Heart left ventricle (tissue), 16 donors: ENCODE measurements at regions not wholly inside any gene's neighbourhood (a gene's known extent, or its start where the extent isn't known, plus 50 kb on each side); places are given as distances from the start of the nearest gene placed in this dataset.
A peak's percentile ranks its signal among the peaks of the same experiment; 100 is the strongest.

Experiments
- ATAC-seq, 4 donors: fragments of 200-7000 bp; cut with Tn5 transposase; one replicate each; pipeline ENCODE4 v1.9.1; 2020 to 2022; ENCODE audit warnings: moderate library complexity in 4 of 4, mild to moderate bottlenecking in 3 of 4, moderate number of reproducible peaks in 1 of 4
- DNase-seq, 5 donors: peaks; one replicate each; pipeline ENCODE4 v3.0.0-alpha.2; 2020
- H3K27ac ChIP-seq, 12 donors: fragments of 200-600 bp; sonication (generic) in 4 of 12; one replicate each; pipeline versions ENCODE4 v1.5.0 to v1.8.0; 2016 to 2022; ENCODE audit warnings: mild to moderate bottlenecking in 2 of 12
- H3K27me3 ChIP-seq, 9 donors: fragments of 200-600 bp; sonication (generic) in 2 of 9; one replicate each; pipeline versions ENCODE4 v1.5.1 to v1.8.0; 2016 to 2022; ENCODE audit warnings: mild to moderate bottlenecking in 3 of 9
- H3K36me3 ChIP-seq, 9 donors: fragments of 200-600 bp; sonication (generic) in 2 of 9; one replicate each; pipeline versions ENCODE4 v1.5.0 to v1.8.0; 2018 to 2022; ENCODE audit warnings: mild to moderate bottlenecking in 2 of 9
- H3K4me1 ChIP-seq, 12 donors: fragments of 200-600 bp; sonication (generic) in 4 of 12; one replicate each; pipeline versions ENCODE4 v1.5.0 to v1.8.0; 2016 to 2022; ENCODE audit warnings: mild to moderate bottlenecking in 3 of 12
- H3K4me3 ChIP-seq, 12 donors: fragments of 200-600 bp; sonication (generic) in 4 of 12; one replicate each; pipeline versions ENCODE4 v1.5.0 to v1.8.0; 2017 to 2022; ENCODE audit warnings: mild to moderate bottlenecking in 9 of 12, moderate library complexity in 4 of 12
- H3K9me3 ChIP-seq, 12 donors: fragments of 200-600 bp; sonication (generic) in 4 of 12; one replicate each; pipeline versions ENCODE4 v1.5.0 to v1.8.0; 2016 to 2022; ENCODE audit warnings: mild to moderate bottlenecking in 1 of 12
- CTCF ChIP-seq, 12 donors: fragments of 200-600 bp; sonication (generic) in 4 of 12; IDR thresholded peaks; one replicate each; pipeline versions ENCODE4 v1.5.0 to v1.8.0; 2018 to 2022; ENCODE audit warnings: antibody characterized with exemption in 12 of 12, mild to moderate bottlenecking in 5 of 12
- POLR2A ChIP-seq, 2 donors: fragments of 450-650 bp; IDR thresholded peaks; one replicate each; pipeline ENCODE4 v1.6.1; 2017; ENCODE audit warnings: antibody characterized with exemption in 2 of 2, mild to moderate bottlenecking in 2 of 2, moderate library complexity in 2 of 2
- WGBS, 4 donors: extraction: QIAGEN DNeasy Blood & Tissue Kit in 2 of 4; methylation state at CpG; one replicate each; pipeline versions ENCODE4 v1.1.5 to v1.1.7; 2013 to 2018; 5-methylcytosine and 5-hydroxymethylcytosine counted together
- intact Hi-C, 10 donors: fragments of 100-400 bp; cut with DNase I; formaldehyde crosslinking; loops; one replicate each; pipeline versions ENCODE4 v1.11.1 to v1.14.2; 2022
- donor health status: ischemic (EF 13 %, LVEDD 7.1; RV severe dilation, severe dysfunction).
- donor health status: healthy with polysubstance abuse.
- donor health status: DM: no; HTN: yes; CAD: no.
- donor health status: DM: no; HTN: no; CAD: no.
- donor health status: ischemic (EF 25% LVEDD 6.9; RV normal size, moderate dysfunction).
- donor health status: ischemic (EF 25% LVEDD 5.7; RV mildly dilated, moderate dysfunction).
- donor health status: healthy.
- donor health status: DM: yes; HTN: yes; CAD: no.
- donor health status: ischemic (EF 35%, LVEDD 5.7; RV mildly dilated, moderate dysfunction).
- donor health status: nonischemic (EF 11% LVEDD 7.7; RV severe dilation, severe dysfunction).
- donor health status: DM: yes; HTN: yes; CAD: no.
- donor health status: PGD.
- donor health status: ischemic (EF 29% LVEDD 5.4; RV normal size, mild dysfunction).
- donor health status: nonischemic (EF 23%, LVEDD 6.1; RV moderate dilation, normal function).

- TF ChIP-seq POLR2A (IDR thresholded peaks at IDR 0.05) = no peak
- no peak for TF ChIP-seq CTCF (IDR thresholded peaks at IDR 0.05)
- DNase-seq (no peak), ATAC-seq (no peak)
- Histone ChIP-seq H3K27me3 (no peaks in the 10 kb centered on the region), H3K9me3 (no peaks in the 10 kb centered on the region), H3K4me3 (no peak overlapping the region), H3K4me1 (peaks cover 0 to 45% (median 12%) of the 10 kb centered on the region in 12 donors), H3K27ac (peak overlapping the region in 6 of 12 donors; percentile 24 to 75 (median 31)), H3K36me3 (peaks cover 0 to 13% (median 0%) of the 10 kb centered on the region in 9 donors)
- 28 to 47% (median 39%) methylated on average over 3 of the region's 3 CpGs for WGBS, 4 donors
- intact Hi-C loops = no loop called here
Observed at GRCh38 chr5:168017313-168017712, 274.1 kb upstream of the WWC1 start.

GRCh38 chr5:168019143-168019542 lies 272.3 kb upstream of the WWC1 start:
- no peaks in the 10 kb centered on the region for H3K9me3 ChIP-seq
- H3K4me1 ChIP-seq = peaks cover 0 to 59% (median 15%) of the 10 kb centered on the region in 12 donors
- peak overlapping the region in 2 of 12 donors; percentile 18 to 75 for H3K27ac ChIP-seq
- H3K36me3 ChIP-seq = peaks cover 0 to 13% (median 0%) of the 10 kb centered on the region in 9 donors
- no peaks in the 10 kb centered on the region for H3K27me3 ChIP-seq
- intact Hi-C loops = no loop called here
- no peak overlapping the region for H3K4me3 ChIP-seq
- TF ChIP-seq POLR2A (IDR thresholded peaks at IDR 0.05) = no peak
- TF ChIP-seq CTCF (IDR thresholded peaks at IDR 0.05) = no peak
- 64 to 74% (median 69%) methylated on average over 3 of the region's 3 CpGs for WGBS, 4 donors
- ATAC-seq (no peak), DNase-seq (no peak)

GRCh38 chr5:168020542-168021294 lies 270.7 kb upstream of the WWC1 start:
- TF ChIP-seq POLR2A (IDR thresholded peaks at IDR 0.05) = no peak
- peak in 9 of 12 donors; percentile 8 to 47 (median 29) for TF ChIP-seq CTCF (IDR thresholded peaks at IDR 0.05)
- 8 to 14% (median 10%) methylated on average over 11 of the region's 11 CpGs for WGBS, 4 donors
- Histone ChIP-seq H3K4me1 (peaks cover 0 to 63% (median 15%) of the 10 kb centered on the region in 12 donors), H3K27me3 (no peaks in the 10 kb centered on the region), H3K36me3 (peaks cover 0 to 12% (median 0%) of the 10 kb centered on the region in 9 donors), H3K27ac (peak overlapping the region in 9 of 12 donors; percentile 25 to 75 (median 61)), H3K4me3 (no peak overlapping the region), H3K9me3 (no peaks in the 10 kb centered on the region)
- ATAC-seq (peak in 2 of 4 donors; percentile 27 to 54), DNase-seq (peak in 1 of 5 donors; percentile 38)
- intact Hi-C loops = loop anchor here in 8 of 10 donors (2.0 to 10.0 kb wide), 9 partner anchors 73 to 298 kb away; no protein-coding TSS in a partner anchor

- Histone ChIP-seq H3K27me3 (no peaks in the 10 kb centered on the region), H3K27ac (peak overlapping the region in 11 of 12 donors; percentile 39 to 76 (median 67)), H3K36me3 (no peaks in the 10 kb centered on the region), H3K4me1 (peaks cover 0 to 67% (median 15%) of the 10 kb centered on the region in 12 donors), H3K9me3 (no peaks in the 10 kb centered on the region), H3K4me3 (no peak overlapping the region)
- WGBS, 4 donors = 56 to 64% (median 59%) methylated on average over 16 of the region's 16 CpGs
- TF ChIP-seq CTCF (IDR thresholded peaks at IDR 0.05) (no peak), POLR2A (IDR thresholded peaks at IDR 0.05) (no peak)
- ATAC-seq (peak; percentile 70 to 79 (median 74)), DNase-seq (peak in 2 of 5 donors; percentile 47 to 51)
- intact Hi-C loops = loop anchor here in 8 of 10 donors (2.0 to 10.0 kb wide), 9 partner anchors 75 to 300 kb away; no protein-coding TSS in a partner anchor
Observed at GRCh38 chr5:168022446-168023169, 268.8 kb upstream of the WWC1 start.
